Activated T-helper 17 cell treated with anti-CD3 and anti-CD28 coated beads, Interleukin-2, amount 50 U/mL, for 72 hours (primary cell): ENCODE measurements at regions not wholly inside any gene's neighbourhood (a gene's known extent, or its start where the extent isn't known, plus 50 kb on each side); places are given as distances from the start of the nearest gene placed in this dataset.
A peak's percentile ranks its signal among the peaks of the same experiment; 100 is the strongest.

Source experiments
- ATAC-seq: fragments of 150-1000 bp; cut with Tn5 transposase; replicated peaks from 2 replicates; pipeline ENCODE4 v1.10.0; 2021; ENCODE audit warnings: mild to moderate bottlenecking, moderate library complexity
- H3K27ac Mint-ChIP-seq: one replicate; pipeline ENCODE4 v1.8.0; 2022; ENCODE audit warnings: mixed read lengths
- H3K27me3 Mint-ChIP-seq: one replicate; pipeline ENCODE4 v1.8.0; 2022; ENCODE audit warnings: mixed read lengths
- H3K36me3 Mint-ChIP-seq: one replicate; pipeline ENCODE4 v1.8.0; 2022; ENCODE audit warnings: low read depth, mild to moderate bottlenecking, mixed read lengths
- H3K4me1 Mint-ChIP-seq: one replicate; pipeline ENCODE4 v1.8.0; 2022; ENCODE audit warnings: mixed read lengths
- H3K4me3 Mint-ChIP-seq: one replicate; pipeline ENCODE4 v1.8.0; 2022; ENCODE audit warnings: mild to moderate bottlenecking, mixed read lengths
- H3K9me3 Mint-ChIP-seq: one replicate; pipeline ENCODE4 v1.8.0; 2022; ENCODE audit warnings: mixed read lengths

DNA sequence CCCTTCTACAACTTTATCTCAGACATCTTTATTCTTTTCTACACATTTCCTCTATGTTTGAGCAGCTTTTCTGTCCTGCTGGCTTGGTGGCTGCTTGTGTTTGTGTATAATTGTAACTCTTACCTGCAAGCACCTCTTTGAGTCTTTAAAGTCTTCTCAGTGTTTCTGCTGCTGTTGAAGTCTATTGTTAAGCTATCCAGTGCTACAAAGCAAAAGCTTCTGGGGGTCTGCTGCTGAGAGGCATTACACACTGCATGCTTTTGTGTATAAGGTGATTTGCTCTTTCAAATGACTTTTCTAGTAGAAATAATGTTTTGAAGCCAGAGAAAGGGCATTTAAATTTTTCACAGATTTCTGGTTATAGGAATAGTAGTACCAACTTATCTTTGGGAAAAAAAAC, 241.8 kb downstream of the DTHD1 start:
- Mint-ChIP-seq H3K27me3 (no peaks in the 10 kb centered on the region), H3K4me1 (no peaks in the 10 kb centered on the region), H3K27ac (no peak overlapping the region), H3K9me3 (peaks cover 18% of the 10 kb centered on the region), H3K4me3 (no peak overlapping the region), H3K36me3 (no peaks in the 10 kb centered on the region)
- ATAC-seq, result no peak

DNA sequence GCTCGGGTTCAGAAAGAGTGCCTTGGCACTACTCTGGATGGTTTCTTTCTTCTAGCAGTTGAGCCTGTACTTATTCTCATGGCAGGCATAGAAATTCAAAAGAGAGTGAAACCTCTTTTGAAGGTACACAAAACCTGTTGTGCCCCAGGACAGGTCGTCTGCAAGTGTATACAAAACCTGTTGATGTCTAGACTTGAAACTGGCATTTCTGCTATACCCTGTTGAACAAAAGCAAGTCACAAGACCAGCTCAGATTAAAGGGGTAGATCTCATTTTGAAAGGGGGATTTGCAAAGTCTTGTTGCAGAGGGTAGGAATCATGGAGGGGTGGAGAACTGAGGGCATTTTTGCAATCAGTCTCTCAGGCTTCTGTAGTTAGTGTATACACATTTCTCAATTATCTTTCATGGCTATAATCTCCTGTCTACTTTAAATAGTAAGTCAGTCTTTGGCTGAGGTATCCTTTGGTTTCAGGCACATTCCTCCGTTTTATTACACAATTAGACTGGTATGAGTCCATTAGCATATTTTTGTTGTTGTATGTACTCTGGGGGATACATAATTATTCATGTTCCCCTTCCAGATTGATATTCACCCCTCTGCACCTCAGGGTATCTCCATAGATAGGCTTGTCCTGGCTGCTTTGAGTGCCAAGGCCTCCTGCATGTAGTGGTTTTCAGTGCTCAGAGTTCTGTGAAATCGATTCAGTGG, 251.4 kb downstream of the DTHD1 start:
- H3K27me3 Mint-ChIP-seq, result no peaks in the 10 kb centered on the region
- H3K36me3 Mint-ChIP-seq, result no peaks in the 10 kb centered on the region
- H3K27ac Mint-ChIP-seq, result no peak overlapping the region
- no peaks in the 10 kb centered on the region for H3K4me1 Mint-ChIP-seq
- peaks cover 7% of the 10 kb centered on the region for H3K9me3 Mint-ChIP-seq
- no peak for ATAC-seq
- H3K4me3 Mint-ChIP-seq, result no peak overlapping the region

DNA sequence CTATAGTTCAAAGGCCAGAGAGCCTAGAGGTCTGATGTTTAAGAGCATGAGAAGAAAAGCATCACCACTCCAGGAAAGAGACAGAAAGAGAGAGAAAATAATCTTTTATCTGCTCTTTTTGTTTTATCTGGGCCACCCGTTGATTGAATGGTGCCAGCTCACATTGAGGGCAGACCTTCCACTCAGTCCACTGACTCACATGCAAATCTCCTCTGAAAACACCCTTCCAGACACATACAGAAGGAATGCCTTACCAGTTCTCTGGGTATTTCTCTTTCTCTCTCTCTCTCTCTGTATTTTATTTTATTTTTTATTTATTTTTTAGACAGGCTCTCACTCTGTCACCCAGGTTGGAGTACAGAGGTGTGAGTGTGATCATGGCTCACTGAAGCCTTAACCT, 252.5 kb downstream of the DTHD1 start:
- Mint-ChIP-seq H3K4me3 (no peak overlapping the region), H3K4me1 (no peaks in the 10 kb centered on the region), H3K27me3 (peaks cover 5% of the 10 kb centered on the region), H3K9me3 (no peaks in the 10 kb centered on the region), H3K27ac (no peak overlapping the region), H3K36me3 (no peaks in the 10 kb centered on the region)
- no peak for ATAC-seq

DNA sequence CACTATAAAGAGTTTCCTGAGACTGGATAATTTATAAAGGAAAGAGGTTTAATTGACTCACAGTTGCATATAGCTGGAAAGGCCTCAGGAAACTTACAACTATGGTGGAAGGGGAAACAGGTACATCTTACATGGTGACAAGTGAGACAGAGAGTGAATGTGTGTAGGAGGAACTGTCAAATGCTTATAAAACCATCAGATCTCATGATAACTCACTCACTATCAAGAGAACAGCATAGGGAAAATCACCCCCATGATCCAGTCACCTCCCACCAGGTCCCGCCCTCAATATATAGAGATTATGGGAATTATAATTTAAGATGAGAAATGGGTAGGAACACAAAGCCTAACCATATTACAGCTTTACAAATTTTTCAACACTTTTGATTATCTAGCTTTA, 266.0 kb downstream of the DTHD1 start:
- Mint-ChIP-seq H3K27ac (no peak overlapping the region), H3K27me3 (peaks cover 5% of the 10 kb centered on the region)
- no peak for ATAC-seq

DNA sequence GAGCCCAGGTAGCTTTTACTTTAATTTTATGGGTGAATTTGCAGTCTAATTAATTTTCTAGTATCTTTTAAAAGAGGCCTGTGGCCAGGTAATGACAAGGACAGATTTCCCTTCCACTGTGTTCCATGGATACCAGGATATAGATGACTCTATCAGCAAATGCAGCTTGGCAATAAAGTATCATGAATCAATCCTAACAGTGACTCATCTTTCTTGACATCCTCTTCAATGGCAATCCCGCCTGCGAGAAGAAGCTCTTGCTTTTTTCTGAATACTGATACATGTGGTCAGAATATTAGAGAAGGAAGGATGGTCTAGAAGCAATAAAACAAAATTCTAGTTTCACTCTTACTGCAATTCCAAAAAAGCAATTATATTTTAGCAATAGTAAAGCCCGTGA, 267.8 kb downstream of the DTHD1 start:
- Mint-ChIP-seq H3K27me3 (peaks cover 11% of the 10 kb centered on the region), H3K36me3 (no peaks in the 10 kb centered on the region), H3K9me3 (no peaks in the 10 kb centered on the region), H3K4me3 (no peak overlapping the region), H3K27ac (no peak overlapping the region), H3K4me1 (peaks cover 5% of the 10 kb centered on the region)
- no peak for ATAC-seq

More for the DNA sequence above, 266.0 kb downstream of the DTHD1 start:
- peaks cover 5% of the 10 kb centered on the region for H3K4me1 Mint-ChIP-seq
- no peaks in the 10 kb centered on the region for H3K9me3 Mint-ChIP-seq
- no peak overlapping the region for H3K4me3 Mint-ChIP-seq
- no peaks in the 10 kb centered on the region for H3K36me3 Mint-ChIP-seq

DNA sequence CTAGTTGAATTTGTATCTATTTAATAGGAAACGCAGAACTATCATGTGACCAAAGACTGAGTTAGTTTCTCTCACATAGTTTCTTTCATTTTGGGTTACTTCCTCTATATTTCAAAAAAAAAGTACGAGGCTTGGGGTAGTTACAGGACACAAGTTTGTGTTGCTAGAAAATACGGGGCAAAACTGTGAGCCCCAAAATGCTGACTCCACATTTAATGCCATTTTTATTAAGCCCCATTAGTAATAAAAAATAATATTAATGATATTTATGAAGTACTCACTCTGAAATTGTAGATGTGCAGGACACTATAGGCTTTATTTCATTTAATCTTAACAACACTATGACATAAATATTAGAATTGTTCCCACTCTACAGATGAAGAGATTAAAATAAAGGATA, 268.6 kb downstream of the DTHD1 start:
- no peak for ATAC-seq
- H3K27ac Mint-ChIP-seq, result no peak overlapping the region
- no peaks in the 10 kb centered on the region for H3K9me3 Mint-ChIP-seq
- peaks cover 5% of the 10 kb centered on the region for H3K4me1 Mint-ChIP-seq
- H3K27me3 Mint-ChIP-seq, result peaks cover 11% of the 10 kb centered on the region
- no peak overlapping the region for H3K4me3 Mint-ChIP-seq
- no peaks in the 10 kb centered on the region for H3K36me3 Mint-ChIP-seq

DNA sequence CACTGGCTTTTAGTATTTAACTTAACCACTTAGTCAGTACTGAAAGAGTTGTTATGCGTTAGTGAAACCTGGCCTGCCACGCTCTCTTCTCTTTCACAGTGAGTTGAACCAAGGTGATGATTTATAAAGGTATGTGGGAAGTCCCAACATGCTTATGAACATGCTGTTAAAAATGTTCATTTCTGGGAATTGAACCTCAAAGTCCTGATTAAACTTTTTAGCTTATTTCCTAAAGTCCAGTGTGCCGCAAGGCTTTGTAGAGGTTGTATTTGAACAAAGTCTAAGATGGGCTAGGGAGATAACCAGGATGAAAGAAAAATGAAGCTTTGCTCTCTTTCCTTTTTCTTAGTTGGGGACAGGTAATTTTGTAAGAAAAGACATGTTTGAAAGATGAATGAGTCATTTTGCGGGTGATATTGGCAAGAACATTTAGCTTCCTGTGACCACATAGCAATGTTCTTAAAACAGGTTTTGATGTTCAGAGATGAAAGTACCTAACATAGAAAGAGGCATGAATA, 270.3 kb downstream of the DTHD1 start:
- peak overlapping the region; percentile 26 for H3K4me3 Mint-ChIP-seq
- peaks cover 7% of the 10 kb centered on the region for H3K27me3 Mint-ChIP-seq
- peaks cover 5% of the 10 kb centered on the region for H3K4me1 Mint-ChIP-seq
- peak overlapping the region; percentile 87 for H3K27ac Mint-ChIP-seq
- no peaks in the 10 kb centered on the region for H3K9me3 Mint-ChIP-seq
- H3K36me3 Mint-ChIP-seq, result no peaks in the 10 kb centered on the region
- peak; percentile 94 for ATAC-seq

DNA sequence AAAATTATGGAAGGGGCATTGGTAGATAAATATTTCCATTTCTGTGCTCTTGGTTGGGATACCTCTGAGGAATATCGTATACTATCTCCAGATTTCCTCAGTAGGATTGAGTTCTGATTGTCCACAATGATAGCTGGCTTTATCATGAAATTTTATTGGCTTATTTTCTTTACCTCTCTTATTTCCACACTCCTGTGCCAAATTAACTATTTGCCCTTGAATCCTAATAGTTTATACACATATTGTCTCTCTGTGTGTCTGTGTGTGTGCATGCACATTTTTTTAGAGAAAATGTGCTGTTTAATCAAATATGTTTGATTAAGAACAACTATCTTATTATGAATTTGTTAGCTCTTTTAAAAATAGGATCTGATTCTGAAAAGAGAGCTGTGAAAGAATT, 271.6 kb downstream of the DTHD1 start:
- ATAC-seq, result no peak
- Mint-ChIP-seq H3K4me3 (no peak overlapping the region), H3K4me1 (peaks cover 5% of the 10 kb centered on the region)

DNA sequence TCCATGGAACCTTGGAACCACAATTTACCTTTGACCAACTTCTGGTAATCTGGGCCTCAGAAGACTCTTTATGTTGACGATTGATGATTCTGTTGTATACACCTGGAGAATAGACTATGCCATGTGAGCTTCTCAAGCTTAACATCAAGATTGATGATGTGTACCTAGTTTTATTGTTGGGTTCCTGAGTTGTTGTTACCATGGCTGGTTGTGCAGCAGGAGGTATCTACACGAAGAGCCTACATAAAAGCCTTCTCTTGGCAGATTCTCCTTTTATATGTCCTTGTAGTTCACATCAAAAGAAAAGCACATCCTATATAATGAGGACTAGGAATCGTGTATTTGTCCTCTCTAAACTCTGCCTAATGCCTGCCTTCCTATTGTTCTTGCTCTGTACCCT, 272.0 kb downstream of the DTHD1 start:
- Mint-ChIP-seq H3K4me1 (peaks cover 5% of the 10 kb centered on the region), H3K9me3 (no peaks in the 10 kb centered on the region), H3K27me3 (peaks cover 14% of the 10 kb centered on the region), H3K4me3 (no peak overlapping the region), H3K36me3 (no peaks in the 10 kb centered on the region), H3K27ac (no peak overlapping the region)
- ATAC-seq, result no peak

More for the DNA sequence above, 271.6 kb downstream of the DTHD1 start:
- peaks cover 14% of the 10 kb centered on the region for H3K27me3 Mint-ChIP-seq
- no peaks in the 10 kb centered on the region for H3K36me3 Mint-ChIP-seq
- no peaks in the 10 kb centered on the region for H3K9me3 Mint-ChIP-seq
- no peak overlapping the region for H3K27ac Mint-ChIP-seq

DNA sequence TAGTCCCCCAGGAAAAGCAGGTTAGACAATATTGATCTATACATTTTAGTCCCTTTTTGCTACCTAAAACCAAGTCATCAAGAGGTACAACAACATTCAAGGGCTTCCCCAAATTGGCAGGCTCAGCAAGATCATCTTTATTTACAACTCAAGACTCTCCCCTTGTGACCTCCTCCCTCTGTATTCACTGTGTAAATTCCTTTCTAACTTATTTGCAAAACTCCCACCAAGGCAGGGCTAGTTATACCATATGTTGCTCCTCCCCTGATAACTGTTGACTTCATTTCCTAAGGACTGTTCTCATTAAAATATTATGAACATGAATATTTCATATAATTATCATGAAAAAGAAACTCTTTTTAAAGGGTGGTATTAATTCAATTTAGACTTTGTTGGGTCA, 275.6 kb downstream of the DTHD1 start:
- H3K4me3 Mint-ChIP-seq, result no peak overlapping the region
- ATAC-seq, result no peak
- peaks cover 14% of the 10 kb centered on the region for H3K27me3 Mint-ChIP-seq
- H3K36me3 Mint-ChIP-seq, result no peaks in the 10 kb centered on the region
- H3K4me1 Mint-ChIP-seq, result no peaks in the 10 kb centered on the region
- no peaks in the 10 kb centered on the region for H3K9me3 Mint-ChIP-seq
- H3K27ac Mint-ChIP-seq, result no peak overlapping the region

DNA sequence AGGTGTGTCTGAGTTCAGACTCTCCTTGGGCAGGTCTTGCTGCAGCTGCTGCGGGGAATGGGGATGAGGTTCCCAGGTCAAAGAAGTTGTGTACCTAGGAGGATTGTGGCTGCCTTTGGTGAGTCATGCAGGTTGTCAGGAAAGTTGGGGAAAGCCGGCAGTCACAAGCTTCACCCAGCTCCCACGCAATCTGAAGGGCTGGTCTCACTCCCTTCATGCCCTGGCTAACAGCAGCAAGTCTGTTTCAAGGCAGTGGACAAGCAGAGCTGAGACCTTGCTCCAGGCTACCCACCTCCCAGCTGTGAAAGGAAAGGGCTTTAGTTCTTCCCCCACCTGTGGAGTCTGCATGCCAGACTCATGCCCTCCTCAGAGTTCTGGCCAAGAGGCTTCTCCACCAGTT, 287.2 kb downstream of the DTHD1 start:
- H3K27me3 Mint-ChIP-seq, result peaks cover 16% of the 10 kb centered on the region

DNA sequence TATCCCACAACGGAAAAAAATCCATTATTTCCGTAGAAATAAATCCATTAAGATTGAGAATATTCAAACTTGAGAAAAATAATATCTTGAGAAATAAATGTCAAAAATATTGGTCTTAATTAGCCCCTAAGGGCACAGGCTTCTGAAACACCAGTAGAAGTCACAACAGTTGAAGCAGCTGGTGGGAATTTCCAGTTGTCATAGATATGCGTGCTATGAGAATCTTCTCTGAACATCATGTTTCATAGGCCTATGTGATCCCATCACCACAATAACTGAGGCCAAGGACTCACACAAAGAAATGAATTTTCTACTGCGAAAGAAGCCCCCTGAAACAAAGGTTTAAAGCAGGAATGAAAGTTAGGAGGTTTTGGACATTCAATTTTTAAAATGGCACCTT, 292.0 kb downstream of the DTHD1 start:
- no peak for ATAC-seq
- H3K4me1 Mint-ChIP-seq, result no peaks in the 10 kb centered on the region
- peaks cover 11% of the 10 kb centered on the region for H3K27me3 Mint-ChIP-seq
- H3K36me3 Mint-ChIP-seq, result no peaks in the 10 kb centered on the region
- no peak overlapping the region for H3K27ac Mint-ChIP-seq
- peaks cover 12% of the 10 kb centered on the region for H3K9me3 Mint-ChIP-seq
- H3K4me3 Mint-ChIP-seq, result no peak overlapping the region

More for the DNA sequence above, 287.2 kb downstream of the DTHD1 start:
- no peak overlapping the region for H3K4me3 Mint-ChIP-seq
- no peaks in the 10 kb centered on the region for H3K4me1 Mint-ChIP-seq
- H3K9me3 Mint-ChIP-seq, result peaks cover 7% of the 10 kb centered on the region
- ATAC-seq, result no peak
- H3K27ac Mint-ChIP-seq, result no peak overlapping the region
- H3K36me3 Mint-ChIP-seq, result no peaks in the 10 kb centered on the region

DNA sequence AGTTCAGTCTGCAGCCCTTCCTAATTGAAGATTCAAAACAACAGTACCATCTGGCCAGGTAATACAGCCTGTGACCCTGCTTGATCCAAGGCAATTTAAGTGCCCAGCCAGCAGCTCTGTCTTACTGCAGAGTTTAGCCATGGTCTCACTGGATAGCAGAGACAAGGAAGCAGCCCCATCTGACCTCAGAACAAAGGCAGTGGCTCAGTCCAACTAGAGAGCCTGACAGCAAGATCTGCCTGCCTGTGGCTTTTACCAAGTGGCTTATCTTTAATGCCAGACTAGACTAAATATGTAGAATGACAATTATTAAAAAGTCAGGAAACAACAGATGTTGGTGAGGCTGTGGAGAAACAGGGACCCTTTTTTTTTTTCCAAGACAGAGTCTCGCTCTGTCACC, 293.4 kb downstream of the DTHD1 start:
- Mint-ChIP-seq H3K4me1 (no peaks in the 10 kb centered on the region), H3K36me3 (no peaks in the 10 kb centered on the region), H3K27me3 (peaks cover 8% of the 10 kb centered on the region), H3K27ac (no peak overlapping the region), H3K9me3 (peaks cover 12% of the 10 kb centered on the region), H3K4me3 (no peak overlapping the region)
- ATAC-seq, result no peak

DNA sequence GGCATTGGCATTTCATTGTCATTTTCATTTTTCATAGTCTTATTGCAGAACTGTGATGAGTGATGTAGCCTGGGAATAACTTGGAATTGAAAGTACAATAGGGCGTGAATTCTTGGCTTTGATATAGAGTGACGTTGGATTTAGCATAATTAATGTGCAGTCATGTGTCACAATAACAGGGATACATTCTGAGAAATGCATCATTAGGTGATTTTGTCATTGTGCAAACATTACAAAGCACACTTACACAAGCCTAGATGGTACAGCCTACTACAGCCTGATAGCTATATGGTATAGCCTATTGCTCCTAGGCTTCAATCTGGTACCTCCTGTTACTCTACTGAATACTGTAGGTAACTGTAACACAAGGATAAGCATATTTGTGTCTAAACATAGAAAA, 300.8 kb downstream of the DTHD1 start:
- no peaks in the 10 kb centered on the region for H3K9me3 Mint-ChIP-seq
- no peaks in the 10 kb centered on the region for H3K36me3 Mint-ChIP-seq
- ATAC-seq, result no peak
- no peak overlapping the region for H3K27ac Mint-ChIP-seq
- H3K4me3 Mint-ChIP-seq, result no peak overlapping the region
- H3K4me1 Mint-ChIP-seq, result no peaks in the 10 kb centered on the region
- no peaks in the 10 kb centered on the region for H3K27me3 Mint-ChIP-seq

DNA sequence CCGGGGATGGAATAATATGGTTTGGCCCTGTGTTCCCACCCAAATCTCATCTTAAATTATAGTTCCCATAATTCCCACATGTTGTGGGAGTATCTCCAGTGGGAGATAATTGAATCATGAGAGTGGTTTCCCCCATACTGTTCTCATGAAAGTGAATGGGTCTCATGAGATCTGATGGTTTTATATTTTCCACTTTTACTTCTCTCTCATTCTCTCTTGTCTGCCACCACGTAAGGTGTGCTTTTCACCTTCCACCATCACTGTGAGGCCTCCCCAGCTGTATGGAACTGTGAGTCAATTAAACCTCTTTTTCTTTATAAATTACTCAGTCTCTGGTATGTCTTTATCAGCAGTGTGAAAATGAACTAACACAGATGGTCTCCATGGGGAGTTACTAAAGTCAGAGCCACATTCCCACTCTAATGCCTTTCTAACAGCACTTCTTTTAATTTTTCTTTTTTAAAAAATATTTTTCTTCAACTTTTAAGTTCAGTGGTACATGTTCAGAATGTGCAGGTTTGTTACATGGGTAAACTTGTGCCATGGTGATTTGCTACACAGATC, 306.6 kb downstream of the DTHD1 start:
- no peaks in the 10 kb centered on the region for H3K36me3 Mint-ChIP-seq
- H3K27me3 Mint-ChIP-seq, result no peaks in the 10 kb centered on the region
- peaks cover 3% of the 10 kb centered on the region for H3K9me3 Mint-ChIP-seq
- no peaks in the 10 kb centered on the region for H3K4me1 Mint-ChIP-seq
- no peak for ATAC-seq
- H3K27ac Mint-ChIP-seq, result no peak overlapping the region
- no peak overlapping the region for H3K4me3 Mint-ChIP-seq
